Chondrocyte (in vitro differentiated cells): ENCODE measurements at regions not wholly inside any gene's neighbourhood (a gene's known extent, or its start where the extent isn't known, plus 50 kb on each side); places are given as distances from the start of the nearest gene placed in this dataset.

Experiments used
- DNase-seq: peaks from one replicate; pipeline ENCODE4 v3.0.0; 2021; ENCODE audit warnings: mixed read lengths, low spot score
- H3K27ac Mint-ChIP-seq: one replicate; pipeline ENCODE4 v1.8.0; 2021; ENCODE audit warnings: mild to moderate bottlenecking, moderate library complexity, mixed read lengths; ENCODE audit not compliant: unreplicated experiment
- H3K27me3 Mint-ChIP-seq: 2 replicates; pipeline ENCODE4 v1.8.0; 2021; ENCODE audit warnings: low read depth, mixed read lengths
- H3K36me3 Mint-ChIP-seq: 2 replicates; pipeline ENCODE4 v1.8.0; 2021; ENCODE audit warnings: low read depth, mixed read lengths
- H3K4me1 Mint-ChIP-seq: 2 replicates; pipeline ENCODE4 v1.8.0; 2021; ENCODE audit warnings: low read depth, mild to moderate bottlenecking, mixed read lengths
- H3K4me3 Mint-ChIP-seq: one replicate; pipeline ENCODE4 v1.8.0; 2021; ENCODE audit warnings: mild to moderate bottlenecking, moderate library complexity, mixed read lengths; ENCODE audit not compliant: unreplicated experiment
- H3K9me3 Mint-ChIP-seq: 2 replicates; pipeline ENCODE4 v1.8.0; 2021; ENCODE audit warnings: low read depth, mixed read lengths
- CTCF ChIP-seq: fragments of 200-600 bp; sonication (generic); IDR thresholded peaks from 2 replicates; pipeline ENCODE4 v1.5.0; 2021; ENCODE audit warnings: antibody characterized with exemption, mild to moderate bottlenecking, moderate library complexity

GRCh38 chr4:186809070-186809469, 85.4 kb upstream of the FAT1 start:
- Mint-ChIP-seq H3K4me1 (peaks cover 20% of the 10 kb centered on the region), H3K27me3 (no peaks in the 10 kb centered on the region), H3K4me3 (no peak overlapping the region), H3K9me3 (no peaks in the 10 kb centered on the region), H3K36me3 (no peaks in the 10 kb centered on the region), H3K27ac (no peak overlapping the region)
- DNase-seq = no peak
- TF ChIP-seq CTCF = no peak

- H3K36me3 Mint-ChIP-seq = no peaks in the 10 kb centered on the region
- no peak overlapping the region for H3K4me3 Mint-ChIP-seq
- H3K4me1 Mint-ChIP-seq = peaks cover 20% of the 10 kb centered on the region
- no peaks in the 10 kb centered on the region for H3K27me3 Mint-ChIP-seq
- no peak for TF ChIP-seq CTCF
- H3K9me3 Mint-ChIP-seq = no peaks in the 10 kb centered on the region
- DNase-seq = no peak
- no peak overlapping the region for H3K27ac Mint-ChIP-seq
Observed at GRCh38 chr4:186810613-186811150, 87.0 kb upstream of the FAT1 start.

- Mint-ChIP-seq H3K27me3 (no peaks in the 10 kb centered on the region), H3K4me1 (peaks cover 10% of the 10 kb centered on the region), H3K27ac (no peak overlapping the region), H3K36me3 (no peaks in the 10 kb centered on the region), H3K9me3 (no peaks in the 10 kb centered on the region), H3K4me3 (no peak overlapping the region)
- DNase-seq = no peak
- no peak for TF ChIP-seq CTCF
Observed at GRCh38 chr4:186812592-186812991, 88.9 kb upstream of the FAT1 start.

- no peak for DNase-seq
- no peaks in the 10 kb centered on the region for H3K9me3 Mint-ChIP-seq
- H3K27me3 Mint-ChIP-seq = no peaks in the 10 kb centered on the region
- H3K36me3 Mint-ChIP-seq = no peaks in the 10 kb centered on the region
- H3K4me3 Mint-ChIP-seq = no peak overlapping the region
- TF ChIP-seq CTCF = no peak
- no peak overlapping the region for H3K27ac Mint-ChIP-seq
- H3K4me1 Mint-ChIP-seq = peaks cover 2% of the 10 kb centered on the region
Observed at GRCh38 chr4:186813377-186814068, 89.9 kb upstream of the FAT1 start.

GRCh38 chr4:186814535-186815070, 90.9 kb upstream of the FAT1 start:
- TF ChIP-seq CTCF = no peak
- no peak for DNase-seq
- Mint-ChIP-seq H3K9me3 (no peaks in the 10 kb centered on the region), H3K4me3 (no peak overlapping the region), H3K27ac (no peak overlapping the region), H3K4me1 (peaks cover 3% of the 10 kb centered on the region), H3K36me3 (no peaks in the 10 kb centered on the region), H3K27me3 (no peaks in the 10 kb centered on the region)
